NCI-H748 (cell line): ENCODE measurements at regions not wholly inside any gene's neighbourhood (a gene's known extent, or its start where the extent isn't known, plus 50 kb on each side); places are given as distances from the start of the nearest gene placed in this dataset.
"Not testable (repeated sequence)": the region's sequence is repeated elsewhere in the genome, so short reads cannot be mapped to it uniquely, and the experiment has no call there.

Experiments used
- DNase-seq: peaks from one replicate; lab custom pipeline; 2025; ENCODE audit not compliant: unreplicated experiment; lab: John Stamatoyannopoulos, UW

DNA sequence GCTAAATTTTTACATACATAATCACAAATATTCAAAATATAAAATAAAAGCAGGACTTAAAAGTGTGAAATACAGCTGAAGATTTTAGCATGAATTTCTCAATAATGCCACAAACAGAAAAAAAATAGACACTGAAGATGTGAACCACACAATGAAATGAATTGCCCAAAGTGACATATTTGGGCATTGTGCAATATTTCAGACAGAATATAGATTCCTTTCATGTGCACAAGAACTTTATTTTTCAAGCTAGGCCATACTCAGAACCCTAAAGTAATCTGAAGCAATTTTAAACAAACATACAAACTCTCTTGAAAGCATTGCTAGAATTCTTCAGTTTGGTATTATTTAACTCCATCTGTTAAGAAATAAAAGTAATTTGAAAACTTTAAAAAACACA, 764.1 kb downstream of the STIM2 start:
- DNase-seq = no peak

DNA sequence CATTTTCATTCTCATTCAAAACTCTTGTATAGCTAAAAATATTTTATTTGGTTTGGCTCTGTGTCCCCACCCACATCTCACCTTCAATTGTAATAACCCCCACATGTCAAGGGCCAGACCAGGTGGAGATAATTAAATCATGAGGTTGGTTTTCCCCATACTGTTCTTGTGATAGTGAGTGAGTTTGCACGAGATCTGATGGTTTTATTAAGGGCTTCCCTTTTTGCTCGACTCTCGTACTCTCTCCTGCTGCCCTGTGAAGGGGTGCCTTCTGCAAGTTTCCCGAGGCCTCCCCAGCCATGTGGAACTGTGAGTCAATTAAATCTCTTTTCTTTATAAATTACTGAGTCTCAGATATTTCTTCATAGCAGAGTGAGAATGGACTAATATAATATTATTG, 768.0 kb downstream of the STIM2 start:
- DNase-seq = no peak

DNA sequence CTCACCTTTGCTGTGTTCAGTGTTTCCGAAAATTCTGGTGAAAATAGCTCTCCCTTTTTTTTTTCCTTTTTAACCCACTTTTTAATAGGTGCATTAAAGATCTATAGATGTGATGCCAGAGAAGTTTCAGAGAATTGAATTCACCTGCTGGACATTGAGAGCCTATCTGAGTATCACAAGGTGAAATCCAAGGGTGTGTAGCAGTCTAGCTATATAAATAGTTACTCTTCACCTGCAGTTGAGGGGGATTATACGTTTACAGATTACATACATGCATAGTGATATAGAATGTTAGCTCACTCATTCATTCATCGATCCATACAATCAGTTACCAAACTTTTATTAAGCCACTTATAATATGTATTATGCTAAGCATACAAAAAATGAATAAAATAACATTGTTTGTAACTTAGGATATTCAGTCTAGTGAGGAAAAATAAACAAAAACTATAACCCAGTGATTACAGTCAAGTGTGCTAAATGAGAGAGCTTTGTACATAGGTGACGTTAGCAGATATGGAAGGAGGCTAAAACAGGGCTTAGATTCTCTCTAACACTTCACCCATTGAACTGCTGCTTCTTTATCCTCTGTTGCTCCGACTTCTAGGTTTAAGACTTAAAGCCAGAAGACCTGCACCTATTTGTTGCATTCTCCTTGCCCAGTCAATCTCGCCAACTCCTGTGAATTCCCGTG, 769.0 kb downstream of the STIM2 start:
- DNase-seq = no peak

DNA sequence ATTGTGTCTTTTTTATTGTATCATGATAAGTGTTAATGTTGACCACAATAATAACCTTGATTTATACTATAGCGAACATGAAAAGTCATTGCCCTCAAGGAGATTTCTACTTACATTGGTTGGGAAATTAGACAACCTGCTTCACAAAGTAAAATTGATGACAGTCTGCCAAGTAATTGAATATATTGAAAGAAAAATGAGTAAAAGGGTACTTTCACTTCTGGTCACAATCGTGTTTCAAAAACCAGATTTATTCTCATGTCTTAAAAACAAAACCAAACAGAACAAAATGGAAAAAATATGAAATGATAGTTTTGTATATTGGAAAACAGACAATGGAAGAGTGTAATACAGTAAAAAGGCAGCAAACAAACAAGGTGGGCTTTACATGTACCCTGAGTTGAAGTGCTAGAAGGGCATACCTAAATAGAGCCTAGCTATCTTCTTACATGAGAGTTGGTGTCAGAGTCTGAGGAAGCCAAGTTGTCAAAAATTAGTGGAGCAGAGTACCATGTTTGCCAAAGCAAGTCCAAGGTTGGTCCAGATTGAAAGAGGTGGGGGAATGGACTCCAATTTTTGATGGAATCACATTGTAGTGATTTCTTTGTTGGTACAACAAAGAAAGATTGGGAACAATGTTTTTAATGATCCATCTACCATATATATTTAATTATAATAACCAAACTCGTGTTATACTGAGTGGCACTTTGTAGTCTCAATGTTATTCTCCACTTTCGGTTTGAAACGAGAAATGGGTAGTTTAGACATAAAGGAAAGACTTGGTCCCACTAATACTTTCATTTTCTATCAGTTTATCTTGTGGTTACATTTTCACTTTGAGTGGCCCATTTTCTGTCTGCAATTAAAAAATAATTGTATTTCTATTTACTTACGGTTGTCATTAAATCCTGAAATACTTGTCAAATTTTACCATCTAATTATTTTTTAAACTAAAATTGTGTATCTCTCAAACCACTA, 775.6 kb downstream of the STIM2 start:
- no peak for DNase-seq

DNA sequence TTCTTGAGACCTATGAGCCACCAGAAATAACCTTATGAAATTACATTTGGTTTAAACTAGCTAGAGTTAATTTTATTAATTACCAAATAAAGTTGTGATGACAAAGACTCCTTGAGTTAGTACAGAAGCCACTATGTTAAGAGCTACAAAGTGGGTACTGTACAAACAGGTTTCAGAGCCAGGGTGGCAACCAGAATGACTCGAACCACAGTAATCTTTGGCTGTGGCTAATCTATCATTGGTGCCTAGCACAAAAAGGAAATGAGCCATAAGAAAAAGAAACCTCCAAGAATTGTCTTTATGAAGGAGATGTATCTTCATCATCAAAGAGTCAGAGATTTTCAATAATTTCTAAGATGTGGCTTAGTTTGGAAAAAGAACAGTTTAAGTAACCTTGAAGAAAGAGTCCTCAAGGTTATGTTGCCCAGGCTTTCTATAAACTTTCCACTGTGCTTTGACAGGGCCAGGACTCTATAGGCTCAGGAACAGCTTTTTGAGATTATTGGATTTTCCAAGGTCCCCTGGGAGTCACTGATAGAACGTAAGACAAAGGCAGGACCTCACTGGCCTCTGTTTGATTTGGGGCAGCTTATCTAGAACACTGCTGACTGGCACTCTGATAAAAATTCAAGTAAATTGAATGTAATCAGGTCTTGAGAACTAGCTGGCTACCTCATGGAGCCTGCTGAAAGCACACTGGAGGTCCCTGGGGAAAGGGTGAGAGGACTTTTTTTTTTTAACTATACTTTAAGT, 777.7 kb downstream of the STIM2 start:
- no peak for DNase-seq

DNA sequence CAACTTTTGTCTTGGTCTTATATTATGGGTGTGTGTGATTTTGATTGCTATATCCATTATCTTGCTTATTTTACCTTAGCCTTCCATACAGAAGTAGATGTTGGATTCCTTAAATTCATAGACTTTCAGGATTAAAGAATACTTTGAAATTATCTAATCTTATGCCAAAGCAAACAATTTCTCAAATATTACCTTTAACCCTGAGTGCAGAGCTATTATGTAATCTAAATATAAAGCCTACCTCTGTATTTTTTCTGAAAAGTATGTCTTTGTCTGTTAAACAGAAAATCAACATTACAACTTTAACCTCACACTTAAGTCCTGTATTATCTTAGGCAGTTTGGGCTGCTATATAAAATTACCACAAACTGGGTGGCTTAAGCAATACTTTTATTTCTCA, 782.5 kb downstream of the STIM2 start:
- no peak for DNase-seq

DNA sequence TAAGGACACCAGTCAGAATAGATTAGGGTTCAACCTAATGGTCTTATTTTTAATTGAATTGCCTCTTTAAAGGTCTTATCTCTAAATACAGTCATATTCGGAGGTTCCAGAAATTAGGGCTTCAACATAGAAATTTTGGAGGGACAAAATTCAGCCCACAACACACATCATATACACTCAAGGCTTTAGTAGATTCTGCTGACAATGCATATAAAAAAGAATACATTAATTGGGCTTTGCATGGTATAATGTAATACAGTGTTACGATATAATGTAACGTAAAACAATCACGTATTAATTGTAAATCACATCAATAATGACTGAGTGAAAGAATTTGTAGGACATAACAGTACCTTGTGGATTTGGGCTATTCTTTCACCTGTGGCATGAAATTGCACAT, 787.8 kb downstream of the STIM2 start:
- no peak for DNase-seq

DNA sequence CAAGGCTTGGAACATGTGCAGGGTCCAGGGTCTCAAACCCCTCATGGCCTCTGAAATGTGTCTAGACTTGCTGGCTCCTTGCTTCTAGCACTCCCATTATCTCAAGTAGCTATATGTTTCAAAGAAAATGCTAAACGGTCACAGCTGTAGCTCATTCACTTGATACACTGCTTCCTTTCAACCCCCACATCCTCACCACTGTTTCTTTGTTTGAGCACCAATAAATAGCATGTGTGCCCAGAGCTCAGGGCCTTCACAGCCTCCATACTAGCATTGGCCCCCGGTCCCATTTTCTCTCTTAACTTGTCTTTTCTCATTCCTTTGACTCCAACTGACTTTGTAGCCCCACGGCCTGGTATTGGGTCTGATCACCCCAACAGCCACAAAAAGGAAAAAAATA, 801.8 kb downstream of the STIM2 start:
- DNase-seq = no peak

DNA sequence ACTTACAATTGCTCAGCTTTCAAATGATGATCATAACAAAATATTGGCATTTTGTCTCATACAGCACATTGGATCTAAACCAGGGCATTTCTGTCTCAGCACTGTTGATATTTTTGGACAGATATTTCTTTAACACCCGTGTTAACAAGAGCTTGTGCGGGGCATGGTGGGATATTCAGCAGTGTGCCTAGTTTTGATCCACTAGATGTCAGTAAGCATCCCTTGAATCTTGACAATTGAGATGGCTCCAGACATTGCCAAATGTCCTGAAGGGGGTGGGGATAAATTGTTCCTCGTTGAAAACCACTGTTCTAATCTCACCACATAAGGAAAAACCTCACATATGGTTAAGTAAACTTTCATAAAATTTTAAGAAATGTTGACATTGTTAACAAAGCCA, 806.3 kb downstream of the STIM2 start:
- DNase-seq = peak; percentile 10

DNA sequence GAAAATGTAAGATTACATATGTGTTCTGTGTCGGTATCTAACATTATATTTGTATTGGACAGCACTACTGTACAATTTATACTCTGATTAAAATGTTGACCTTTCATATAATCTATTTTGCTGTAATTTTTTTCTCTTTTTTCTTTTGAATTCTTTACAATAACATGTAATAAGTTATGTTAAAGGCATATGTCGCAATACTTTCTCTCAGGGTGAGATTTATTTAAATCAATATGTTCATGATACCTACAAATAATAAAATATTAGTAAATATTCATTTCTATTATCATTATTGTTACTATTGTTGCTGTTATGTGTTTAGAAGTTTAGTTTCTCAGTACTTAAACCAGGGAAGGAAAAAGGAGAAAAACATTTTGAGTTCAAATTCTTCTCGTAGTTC, 807.4 kb downstream of the STIM2 start:
- no peak for DNase-seq

DNA sequence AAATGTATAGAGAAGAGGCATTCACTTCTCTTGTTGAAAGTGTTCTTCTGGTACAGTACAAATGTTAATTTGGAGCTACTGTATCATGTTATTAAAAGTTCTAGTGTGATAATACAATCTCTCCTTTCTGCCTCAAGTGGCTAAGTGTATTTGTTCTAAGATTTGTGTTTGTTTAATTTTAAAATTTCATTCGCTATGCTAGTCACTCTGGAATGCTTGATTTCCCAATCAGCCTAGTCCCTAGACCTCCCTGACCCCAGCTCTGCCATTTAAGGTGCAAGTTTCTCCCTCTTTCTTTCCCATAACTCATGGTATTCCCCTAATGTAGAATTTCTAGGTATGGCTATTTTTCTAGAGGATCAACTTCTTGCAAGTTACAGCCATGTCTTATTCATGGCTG, 817.4 kb downstream of the STIM2 start:
- no peak for DNase-seq

DNA sequence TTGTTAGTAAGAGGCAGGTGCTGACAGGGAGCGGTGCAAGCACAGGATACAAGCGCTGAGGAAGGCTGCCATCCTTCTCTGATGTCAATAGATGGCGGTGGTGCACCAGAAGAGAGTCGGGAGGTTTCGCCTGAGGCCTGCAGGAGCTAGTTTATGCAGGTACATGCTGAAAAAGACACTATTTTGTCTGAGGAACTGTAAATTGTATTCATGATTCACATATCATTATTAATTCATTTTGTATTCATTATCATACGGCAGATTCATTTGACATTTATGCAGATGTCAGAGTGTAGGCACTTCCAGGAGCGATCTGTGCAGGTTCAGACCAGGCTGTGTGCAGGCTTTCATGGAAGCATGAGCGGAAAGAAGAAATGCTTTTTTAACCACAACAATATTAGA, 824.0 kb downstream of the STIM2 start:
- peak; percentile 76 for DNase-seq

DNA sequence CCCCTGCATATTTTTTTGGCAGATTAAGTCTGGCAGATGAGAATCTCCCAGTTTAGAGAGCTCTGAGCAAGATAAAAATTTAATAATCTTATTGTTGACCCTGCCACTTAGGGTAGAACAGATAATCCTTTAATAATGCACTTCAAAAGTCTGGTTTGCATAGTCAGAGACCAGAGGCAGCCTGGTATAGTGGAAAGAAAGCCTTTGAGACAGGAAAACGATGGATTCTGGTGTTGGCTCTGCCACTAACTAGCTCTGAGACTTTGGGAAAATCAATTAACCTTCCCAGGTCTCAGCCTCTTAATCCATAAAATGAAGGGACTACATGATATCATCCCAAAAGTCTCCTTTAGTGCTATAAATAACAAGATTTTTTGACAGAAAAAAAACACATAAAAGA, 824.5 kb downstream of the STIM2 start:
- no peak for DNase-seq

DNA sequence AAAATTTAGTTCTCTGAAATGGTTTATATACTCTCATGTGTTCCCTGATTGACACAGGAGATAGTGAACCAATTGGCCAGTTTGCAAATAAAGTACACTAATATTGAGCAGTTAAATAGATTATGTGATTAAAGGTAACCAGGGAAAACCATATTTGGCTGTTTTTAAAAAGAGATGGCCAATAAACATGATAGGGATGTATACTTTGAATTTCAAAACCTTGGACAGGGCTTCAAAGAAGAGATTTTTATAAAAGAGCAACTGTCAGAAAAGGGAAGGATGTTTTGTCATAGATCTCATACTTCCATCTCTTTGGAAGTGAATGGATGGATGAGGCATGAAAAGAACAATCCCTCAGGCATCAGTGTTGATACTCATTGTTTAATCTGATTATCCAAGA, 825.3 kb downstream of the STIM2 start:
- DNase-seq = no peak

DNA sequence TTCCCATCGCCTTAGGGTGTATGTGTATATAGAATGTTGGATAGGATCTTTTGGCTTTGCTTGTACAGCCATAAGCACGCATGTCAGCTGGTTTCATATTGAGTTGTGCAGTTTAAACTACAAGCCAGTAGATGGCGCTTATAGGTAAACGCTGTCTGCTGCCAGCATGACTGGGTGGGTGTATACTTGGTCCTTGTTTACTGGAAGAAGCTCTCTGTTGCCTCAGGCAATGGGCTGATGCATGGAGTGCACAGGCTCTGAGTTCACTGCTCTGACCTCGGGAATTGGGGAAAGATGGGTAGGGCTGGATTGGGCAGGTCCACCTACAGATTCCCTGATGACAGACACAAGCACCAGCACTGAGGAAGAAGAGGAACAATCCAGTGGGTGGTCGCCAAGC, 831.5 kb downstream of the STIM2 start:
- DNase-seq = peak; percentile 72

DNA sequence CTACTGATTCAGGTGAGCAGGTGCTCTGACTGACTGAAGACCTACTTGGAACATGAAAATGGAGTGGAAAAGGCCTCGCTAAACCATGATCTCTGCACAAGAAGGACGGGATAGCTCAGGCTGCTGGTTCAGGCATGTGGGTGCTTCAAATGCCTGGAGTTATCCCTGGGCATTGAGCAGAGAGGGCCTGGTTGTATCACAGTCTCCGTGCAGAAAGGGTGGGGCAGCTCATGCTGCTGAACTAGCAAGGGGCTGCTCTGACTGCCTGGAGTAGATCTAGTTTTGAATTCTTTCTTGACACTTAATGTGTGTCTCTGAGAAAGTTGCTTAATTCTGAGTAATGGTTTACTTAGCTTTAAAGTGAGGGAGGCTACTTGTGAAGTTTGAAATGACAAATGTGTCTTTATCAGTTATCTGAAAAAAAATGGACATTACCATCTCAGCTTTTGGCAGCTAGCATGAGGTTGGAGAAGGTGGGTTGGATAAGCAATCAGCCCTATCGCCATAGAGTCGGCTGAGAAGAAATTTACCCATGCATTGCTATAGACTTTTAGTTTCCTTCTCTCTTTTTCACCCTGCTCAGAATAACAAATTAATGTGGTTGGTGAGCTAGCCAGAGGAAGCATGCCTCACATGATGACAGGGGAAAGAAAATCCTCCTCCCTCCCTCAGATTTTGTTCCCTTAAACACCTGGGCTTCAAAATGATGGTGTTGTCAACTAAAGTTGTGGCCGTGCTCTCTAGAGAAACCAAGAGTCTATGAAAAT, 832.4 kb downstream of the STIM2 start:
- DNase-seq = no peak

DNA sequence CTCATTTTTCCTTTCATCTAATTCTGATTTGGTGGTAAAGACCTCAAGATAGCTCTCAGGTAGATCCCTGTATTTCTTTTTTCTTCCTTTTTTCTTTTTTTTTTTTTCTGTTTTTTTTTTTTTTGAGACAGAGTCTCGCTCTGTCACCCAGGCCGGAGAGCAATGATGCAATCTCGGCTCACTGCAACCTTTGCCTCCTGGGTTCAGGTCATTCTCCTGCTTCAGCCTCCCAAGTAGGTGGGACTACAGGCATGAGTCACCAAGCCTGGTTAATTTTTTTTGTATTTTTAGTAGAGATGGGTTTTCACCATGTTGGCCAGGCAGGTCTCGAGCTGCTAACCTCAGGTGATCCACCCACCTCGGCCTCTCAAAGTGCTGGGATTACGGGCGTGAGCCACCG, 835.6 kb downstream of the STIM2 start:
- not testable (repeated sequence) for DNase-seq

DNA sequence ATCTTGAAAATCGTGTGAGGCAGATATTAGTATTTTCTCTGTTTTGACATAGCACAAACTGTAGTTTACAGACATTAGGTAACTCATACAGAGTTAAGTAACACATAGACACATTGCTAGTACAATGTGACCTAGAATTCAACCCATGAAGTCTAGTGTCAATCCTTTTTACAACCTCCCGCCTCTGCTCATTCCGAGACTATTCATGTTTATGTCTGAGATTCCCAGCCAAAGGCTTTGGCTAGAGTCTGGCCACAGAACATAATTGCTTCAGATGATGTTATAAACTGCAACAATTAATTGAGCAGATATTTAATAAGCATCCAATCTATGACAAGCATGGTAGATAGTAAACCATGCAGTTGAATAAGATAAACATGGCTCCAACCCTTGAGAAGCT, 841.0 kb downstream of the STIM2 start:
- DNase-seq = peak; percentile 3

DNA sequence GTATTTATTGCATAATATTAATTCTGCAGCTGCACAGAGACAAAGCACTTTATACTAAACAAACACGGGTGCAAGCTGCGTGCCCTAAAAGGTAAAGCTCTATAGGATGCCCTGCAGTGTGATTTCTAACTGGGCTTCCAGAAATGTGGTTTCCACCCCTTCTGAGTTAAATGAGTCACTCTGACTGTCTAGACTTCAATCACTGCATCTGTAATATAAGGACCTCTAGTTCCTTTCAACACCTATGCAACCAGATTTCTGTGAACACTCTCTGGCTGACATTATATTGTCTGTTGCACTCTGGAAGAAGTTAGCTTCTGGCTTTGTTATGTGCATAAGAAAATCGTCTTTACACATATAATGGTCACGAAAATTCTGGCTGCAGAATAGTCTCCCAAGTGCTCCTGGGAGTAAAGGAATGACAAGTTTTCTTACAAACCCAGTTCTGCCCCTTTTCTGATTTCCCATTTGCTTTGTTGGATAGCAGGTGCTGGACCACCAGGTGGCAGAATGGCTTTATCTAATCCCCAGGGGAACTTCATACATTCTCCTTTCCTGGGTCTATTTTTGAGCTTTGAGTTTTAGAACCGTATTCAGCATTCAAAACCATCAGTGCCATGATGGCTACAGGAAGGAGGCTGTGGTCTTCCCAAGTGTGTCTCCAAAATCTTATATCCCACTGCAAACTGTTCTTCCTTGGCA, 842.2 kb downstream of the STIM2 start:
- peak; percentile 91 for DNase-seq

DNA sequence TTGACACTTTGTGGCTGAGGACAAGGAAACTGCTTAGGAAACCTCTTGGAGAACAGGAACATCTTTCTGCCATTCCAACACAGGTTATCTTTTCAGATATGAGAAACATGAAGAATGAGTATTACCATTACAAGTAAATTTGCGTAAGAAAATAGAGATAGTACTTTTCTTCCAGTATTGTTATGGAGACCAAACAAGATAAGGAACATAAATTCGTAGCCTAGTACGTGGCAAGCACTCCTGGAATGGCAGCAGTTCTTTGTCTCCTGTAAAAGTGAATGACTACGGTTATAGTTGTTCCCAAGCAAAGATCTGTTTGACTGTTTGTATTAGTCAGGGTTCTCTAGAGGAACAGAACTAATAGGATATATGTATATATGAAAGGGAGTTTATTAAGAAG, 843.1 kb downstream of the STIM2 start:
- no peak for DNase-seq
